ENCODE measurements at regions not wholly inside any gene's neighbourhood (a gene's known extent, or its start where the extent isn't known, plus 50 kb on each side); places are given as distances from the start of the nearest gene placed in this dataset.

DNA sequence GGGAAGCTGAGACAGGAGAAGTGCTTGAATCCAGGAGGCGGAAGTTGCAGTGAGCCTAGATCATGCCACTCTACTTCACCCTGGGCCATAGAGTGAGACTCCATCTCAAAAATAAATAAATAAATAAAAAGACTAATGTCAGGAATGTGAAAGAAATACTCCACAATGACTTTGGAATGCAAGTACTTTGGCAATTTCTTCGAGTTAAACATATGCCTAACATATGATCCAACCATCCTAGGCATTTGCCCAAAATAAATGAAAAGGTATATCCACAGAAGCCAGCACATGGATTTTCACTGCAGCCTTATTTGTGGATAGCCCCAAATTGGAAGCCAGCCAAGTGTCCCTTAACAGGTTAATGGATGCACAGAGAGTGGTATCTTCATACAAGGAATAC lies 357.9 kb upstream of the TMEM132C start:
- H2AFZ ChIP-seq (ENCODE audit: low read depth, low read length) = no peak overlapping the region
- H3K36me3 ChIP-seq (ENCODE audit: insufficient read depth, low read length) = no peaks in the 10 kb centered on the region
- H3K27ac ChIP-seq (ENCODE audit: low read length) = no peak overlapping the region
- no peaks in the 10 kb centered on the region for H3K9me3 ChIP-seq (ENCODE audit: low read length)
- no peaks in the 10 kb centered on the region for H3K79me2 ChIP-seq (replicated peaks; ENCODE audit: insufficient read depth, low read length)
- H3K27me3 ChIP-seq (ENCODE audit: insufficient read depth, low read depth, low read length) = no peaks in the 10 kb centered on the region
- H4K20me1 ChIP-seq (ENCODE audit: insufficient read depth) = no peaks in the 10 kb centered on the region
- H3K9ac ChIP-seq (ENCODE audit: low read length) = no peak overlapping the region
- H3K4me2 ChIP-seq (ENCODE audit: low read length) = no peak overlapping the region
- TF ChIP-seq TAF1 (IDR thresholded peaks at IDR 0.05; ENCODE audit: low read depth) = no peak
- TF ChIP-seq MXI1 (conservative IDR thresholded peaks at IDR 0.05; ENCODE audit: poor library complexity, severe bottlenecking) = no peak
- TF ChIP-seq POLR2AphosphoS5 (IDR thresholded peaks at IDR 0.05) = no peak
- no peak for TF ChIP-seq EZH2 (IDR thresholded peaks at IDR 0.05; ENCODE audit: borderline replicate concordance, insufficient read depth, low read length, poor library complexity, severe bottlenecking)
- no peak for TF ChIP-seq RAD21 (conservative IDR thresholded peaks at IDR 0.05)
- TF ChIP-seq, protein P1, sequence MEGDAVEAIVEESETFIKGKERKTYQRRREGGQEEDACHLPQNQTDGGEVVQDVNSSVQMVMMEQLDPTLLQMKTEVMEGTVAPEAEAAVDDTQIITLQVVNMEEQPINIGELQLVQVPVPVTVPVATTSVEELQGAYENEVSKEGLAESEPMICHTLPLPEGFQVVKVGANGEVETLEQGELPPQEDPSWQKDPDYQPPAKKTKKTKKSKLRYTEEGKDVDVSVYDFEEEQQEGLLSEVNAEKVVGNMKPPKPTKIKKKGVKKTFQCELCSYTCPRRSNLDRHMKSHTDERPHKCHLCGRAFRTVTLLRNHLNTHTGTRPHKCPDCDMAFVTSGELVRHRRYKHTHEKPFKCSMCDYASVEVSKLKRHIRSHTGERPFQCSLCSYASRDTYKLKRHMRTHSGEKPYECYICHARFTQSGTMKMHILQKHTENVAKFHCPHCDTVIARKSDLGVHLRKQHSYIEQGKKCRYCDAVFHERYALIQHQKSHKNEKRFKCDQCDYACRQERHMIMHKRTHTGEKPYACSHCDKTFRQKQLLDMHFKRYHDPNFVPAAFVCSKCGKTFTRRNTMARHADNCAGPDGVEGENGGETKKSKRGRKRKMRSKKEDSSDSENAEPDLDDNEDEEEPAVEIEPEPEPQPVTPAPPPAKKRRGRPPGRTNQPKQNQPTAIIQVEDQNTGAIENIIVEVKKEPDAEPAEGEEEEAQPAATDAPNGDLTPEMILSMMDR (IDR thresholded peaks at IDR 0.05; ENCODE audit: poor library complexity, severe bottlenecking) = no peak
- no peak for TF ChIP-seq SMC3 (conservative IDR thresholded peaks at IDR 0.05; ENCODE audit: poor library complexity)
- H3K9me2 ChIP-seq (ENCODE audit: insufficient read depth, low read length) = no peaks in the 10 kb centered on the region
- H3K4me3 ChIP-seq (ENCODE audit: low read length) = no peak overlapping the region
- no peaks in the 10 kb centered on the region for H3F3A ChIP-seq (ENCODE audit: insufficient read depth, low read length, poor library complexity, severe bottlenecking)

DNA sequence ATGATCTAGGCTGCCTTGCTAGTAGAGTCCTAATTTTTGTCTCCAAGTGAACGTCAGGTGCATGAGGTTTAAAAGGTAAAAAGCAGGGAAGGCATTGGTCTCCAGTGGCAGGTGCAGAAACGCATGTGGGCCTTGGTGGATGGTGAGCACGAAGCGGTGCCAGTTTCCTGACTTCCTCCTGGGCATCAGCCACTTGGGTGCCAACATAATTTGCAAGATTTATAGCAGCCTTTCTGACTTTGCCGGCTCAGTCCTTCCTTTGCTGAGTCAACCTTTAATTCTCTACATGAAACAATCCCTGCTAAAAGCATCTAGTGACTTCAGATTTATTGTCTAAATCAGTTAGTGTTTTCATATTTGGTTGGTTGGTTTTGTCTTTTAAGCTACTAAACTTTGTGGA lies 355.7 kb upstream of the TMEM132C start:
- Histone ChIP-seq H3K36me3 (ENCODE audit: insufficient read depth, low read length) (no peaks in the 10 kb centered on the region), H2AFZ (ENCODE audit: low read depth, low read length) (no peak overlapping the region), H3K9ac (ENCODE audit: low read length) (no peak overlapping the region), H3K27ac (ENCODE audit: low read length) (no peak overlapping the region), H3K79me2 (replicated peaks; ENCODE audit: insufficient read depth, low read length) (no peaks in the 10 kb centered on the region), H3K27me3 (ENCODE audit: insufficient read depth, low read depth, low read length) (no peaks in the 10 kb centered on the region), H4K20me1 (ENCODE audit: insufficient read depth) (no peaks in the 10 kb centered on the region), H3K9me3 (ENCODE audit: low read length) (no peaks in the 10 kb centered on the region), H3K4me3 (ENCODE audit: low read length) (no peak overlapping the region), H3K9me2 (ENCODE audit: insufficient read depth, low read length) (no peaks in the 10 kb centered on the region), H3F3A (ENCODE audit: insufficient read depth, low read length, poor library complexity, severe bottlenecking) (no peaks in the 10 kb centered on the region), H3K4me2 (ENCODE audit: low read length) (no peak overlapping the region)
- no peak for TF ChIP-seq POLR2AphosphoS5 (IDR thresholded peaks at IDR 0.05)
- TF ChIP-seq SMC3 (conservative IDR thresholded peaks at IDR 0.05; ENCODE audit: poor library complexity) = no peak
- no peak for TF ChIP-seq EP300 (conservative IDR thresholded peaks at IDR 0.05; ENCODE audit: poor library complexity, severe bottlenecking)
- TF ChIP-seq, protein P1 (IDR thresholded peaks at IDR 0.05; ENCODE audit: poor library complexity, severe bottlenecking) = no peak
- TF ChIP-seq RAD21 (conservative IDR thresholded peaks at IDR 0.05) = no peak
- no peak for TF ChIP-seq MXI1 (conservative IDR thresholded peaks at IDR 0.05; ENCODE audit: poor library complexity, severe bottlenecking)

DNA sequence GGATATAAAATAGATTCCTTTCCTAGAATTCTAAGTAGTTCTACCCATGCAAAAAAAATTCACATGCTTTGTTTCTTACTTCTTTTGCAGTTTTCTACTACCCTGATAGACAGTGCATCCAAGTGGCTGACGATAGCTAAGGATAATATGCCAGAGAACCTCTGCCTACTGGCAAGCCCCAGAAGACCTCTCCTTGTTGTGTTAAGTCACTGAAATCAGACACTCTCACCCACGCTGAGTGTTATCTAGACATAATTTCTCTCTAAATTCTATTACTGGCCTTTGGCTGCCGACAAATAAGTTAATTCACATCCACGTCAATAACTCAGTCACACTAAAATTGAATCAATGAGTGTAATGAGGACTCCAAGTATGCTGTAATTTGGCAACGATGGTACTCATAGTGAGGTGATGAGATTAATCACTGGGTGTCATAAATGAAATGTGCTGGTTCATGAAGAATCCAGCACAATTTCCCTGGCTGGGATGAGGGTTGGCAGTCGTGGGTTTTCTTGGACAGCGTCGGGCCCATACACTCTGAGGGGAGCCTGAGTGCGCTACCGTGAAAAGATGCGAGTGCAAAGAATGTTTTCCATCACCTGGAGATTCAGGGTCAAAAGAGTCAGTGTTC lies 354.8 kb upstream of the TMEM132C start:
- Histone ChIP-seq H2AFZ (ENCODE audit: low read depth, low read length) (no peak overlapping the region), H3K4me2 (ENCODE audit: low read length) (no peak overlapping the region), H3K27me3 (ENCODE audit: insufficient read depth, low read depth, low read length) (no peaks in the 10 kb centered on the region), H4K20me1 (ENCODE audit: insufficient read depth) (no peaks in the 10 kb centered on the region), H3K9me2 (ENCODE audit: insufficient read depth, low read length) (no peaks in the 10 kb centered on the region), H3F3A (ENCODE audit: insufficient read depth, low read length, poor library complexity, severe bottlenecking) (no peaks in the 10 kb centered on the region), H3K4me3 (ENCODE audit: low read length) (no peak overlapping the region), H3K36me3 (ENCODE audit: insufficient read depth, low read length) (no peaks in the 10 kb centered on the region), H3K9ac (ENCODE audit: low read length) (no peak overlapping the region), H3K79me2 (replicated peaks; ENCODE audit: insufficient read depth, low read length) (no peaks in the 10 kb centered on the region), H3K9me3 (ENCODE audit: low read length) (no peaks in the 10 kb centered on the region), H3K27ac (ENCODE audit: low read length) (no peak overlapping the region)
- TF ChIP-seq, protein P1 (IDR thresholded peaks at IDR 0.05; ENCODE audit: poor library complexity, severe bottlenecking) = no peak
- TF ChIP-seq EP300 (conservative IDR thresholded peaks at IDR 0.05; ENCODE audit: poor library complexity, severe bottlenecking) (no peak), RAD21 (conservative IDR thresholded peaks at IDR 0.05) (no peak)
